ES-I3 (cell line): ENCODE measurements at regions not wholly inside any gene's neighbourhood (a gene's known extent, or its start where the extent isn't known, plus 50 kb on each side); places are given as distances from the start of the nearest gene placed in this dataset.

Source experiments
- H3K36me3 ChIP-seq: 2 replicates; pipeline ENCODE4 v1.6.1; 2013; ENCODE audit warnings: mild to moderate bottlenecking, low read length, control low read depth, moderate library complexity; ENCODE audit not compliant: insufficient read depth
- H3K4me1 ChIP-seq: 2 replicates; pipeline ENCODE4 v1.6.1; 2013; ENCODE audit warnings: mild to moderate bottlenecking, control low read depth, low read length; ENCODE audit not compliant: insufficient read depth
- H3K9ac ChIP-seq: 2 replicates; pipeline ENCODE4 v1.6.1; 2013; ENCODE audit warnings: low read depth, mild to moderate bottlenecking, low read length, moderate library complexity
- H3K9me3 ChIP-seq: 2 replicates; pipeline ENCODE4 v1.6.1; 2013; ENCODE audit warnings: mild to moderate bottlenecking, low read length, moderate library complexity; ENCODE audit not compliant: control insufficient read depth, insufficient read depth

- Histone ChIP-seq H3K4me1 (peaks cover 44% of the 10 kb centered on the region), H3K9ac (no peak overlapping the region), H3K36me3 (no peaks in the 10 kb centered on the region), H3K9me3 (no peaks in the 10 kb centered on the region)
Observed at GRCh38 chr2:128490881-128491691, 172.4 kb upstream of the HS6ST1 start.

DNA sequence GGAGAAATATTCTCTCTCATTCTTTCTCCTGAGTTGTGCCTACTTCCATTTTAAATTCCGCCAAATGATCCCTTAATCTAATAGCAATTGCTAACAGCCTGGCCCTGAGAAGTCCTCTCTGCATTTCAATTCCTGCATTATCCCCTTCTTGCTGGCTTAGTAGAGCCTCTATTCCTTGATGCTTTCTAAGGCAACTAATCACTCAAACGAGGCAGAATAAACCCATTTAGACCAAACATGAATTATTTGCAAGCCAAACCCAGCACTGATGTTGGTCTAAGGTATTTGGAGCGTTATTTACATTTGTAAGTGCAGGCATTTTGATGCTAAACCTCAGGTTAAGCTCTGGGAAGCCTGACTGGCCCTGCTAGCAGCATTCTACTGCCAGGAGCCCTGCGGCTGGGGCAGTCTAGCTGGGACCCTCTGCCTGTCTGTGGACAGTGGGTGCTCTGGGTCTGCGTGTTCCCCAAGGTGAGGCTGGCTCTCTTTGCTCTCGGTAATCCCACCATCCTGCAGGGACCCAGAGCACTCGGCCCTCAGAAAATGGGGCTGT lies 173.1 kb upstream of the HS6ST1 start:
- peak overlapping the region; percentile 19; the same call in 1 of the 2 replicates for H3K9ac ChIP-seq
- peaks cover 44% of the 10 kb centered on the region for H3K4me1 ChIP-seq
- no peaks in the 10 kb centered on the region for H3K36me3 ChIP-seq
- no peaks in the 10 kb centered on the region for H3K9me3 ChIP-seq

- Histone ChIP-seq H3K36me3 (no peaks in the 10 kb centered on the region), H3K9me3 (no peaks in the 10 kb centered on the region), H3K4me1 (peaks cover 39% of the 10 kb centered on the region), H3K9ac (no peak overlapping the region; the same call in 1 of the 2 replicates)
Observed at GRCh38 chr2:128492966-128493811, 174.5 kb upstream of the HS6ST1 start.

DNA sequence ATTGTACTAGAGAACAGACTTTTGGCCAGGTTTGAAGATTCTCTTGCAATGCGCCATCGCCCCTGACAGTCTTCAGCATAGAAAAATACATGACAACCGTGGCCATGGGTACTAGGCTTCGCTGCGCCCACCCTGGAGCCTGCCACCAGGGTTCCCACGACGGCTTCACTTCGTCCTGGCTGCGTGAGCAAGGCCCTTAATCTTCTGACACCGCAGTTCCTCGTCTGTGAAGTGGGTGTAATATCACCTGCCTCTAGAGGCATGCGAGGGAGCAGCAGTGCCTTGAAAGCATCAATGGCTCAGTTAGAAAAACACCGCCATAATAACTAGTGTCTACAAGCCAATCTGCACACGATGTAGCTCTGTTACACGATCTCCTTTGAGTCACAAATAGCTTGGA lies 175.2 kb upstream of the HS6ST1 start:
- H3K9ac ChIP-seq = no peak overlapping the region
- no peaks in the 10 kb centered on the region for H3K36me3 ChIP-seq
- H3K9me3 ChIP-seq = no peaks in the 10 kb centered on the region
- H3K4me1 ChIP-seq = peaks cover 33% of the 10 kb centered on the region

GRCh38 chr2:128494307-128494639 lies 175.6 kb upstream of the HS6ST1 start:
- Histone ChIP-seq H3K4me1 (peaks cover 29% of the 10 kb centered on the region), H3K36me3 (no peaks in the 10 kb centered on the region), H3K9me3 (no peaks in the 10 kb centered on the region), H3K9ac (no peak overlapping the region)

DNA sequence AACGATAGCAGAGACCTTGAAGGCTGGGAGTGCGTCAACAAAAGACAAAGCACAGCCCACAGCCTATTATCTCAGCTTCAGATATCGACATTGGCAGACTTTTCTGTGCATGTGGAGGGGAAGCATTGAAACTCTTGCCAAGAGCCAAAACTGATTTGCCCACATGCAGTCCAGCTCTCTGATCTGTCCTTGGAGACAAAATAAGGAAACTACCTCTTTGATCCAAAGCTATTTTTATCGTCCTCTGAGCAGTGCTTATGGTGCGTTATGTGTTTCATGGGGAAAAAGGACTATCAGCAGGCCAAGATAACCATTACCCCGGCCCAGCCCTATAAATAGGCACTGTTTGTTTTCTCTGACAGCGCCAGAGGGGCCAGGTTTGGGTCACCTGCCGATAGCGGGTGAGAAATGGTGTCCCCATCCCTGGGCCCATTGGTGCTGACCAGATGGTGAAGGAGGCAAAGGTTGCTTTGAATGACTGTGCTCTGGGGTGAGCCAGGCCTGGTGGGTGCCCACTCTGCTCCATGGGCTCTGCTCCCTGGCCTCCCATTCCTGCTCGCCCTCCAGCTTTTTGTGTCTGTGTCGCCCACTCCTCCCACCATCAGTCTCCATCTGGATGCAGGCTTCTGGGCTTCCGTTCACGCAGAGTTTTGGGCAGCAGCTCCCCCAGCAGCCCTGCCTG lies 176.1 kb upstream of the HS6ST1 start:
- Histone ChIP-seq H3K9me3 (no peaks in the 10 kb centered on the region), H3K4me1 (peaks cover 25% of the 10 kb centered on the region), H3K9ac (no peak overlapping the region), H3K36me3 (no peaks in the 10 kb centered on the region)

- Histone ChIP-seq H3K36me3 (no peaks in the 10 kb centered on the region), H3K4me1 (peaks cover 12% of the 10 kb centered on the region), H3K9ac (no peak overlapping the region), H3K9me3 (no peaks in the 10 kb centered on the region)
Observed at GRCh38 chr2:128495996-128496547, 177.4 kb upstream of the HS6ST1 start.

GRCh38 chr2:128496700-128497099 lies 178.0 kb upstream of the HS6ST1 start:
- H3K36me3 ChIP-seq = no peaks in the 10 kb centered on the region
- peaks cover 6% of the 10 kb centered on the region; the same call in 1 of the 2 replicates for H3K4me1 ChIP-seq
- no peak overlapping the region for H3K9ac ChIP-seq
- H3K9me3 ChIP-seq = no peaks in the 10 kb centered on the region

GRCh38 chr2:128497461-128497860 lies 178.8 kb upstream of the HS6ST1 start:
- Histone ChIP-seq H3K9me3 (no peaks in the 10 kb centered on the region), H3K9ac (no peak overlapping the region), H3K36me3 (no peaks in the 10 kb centered on the region), H3K4me1 (0 out of 2 replicates have a peak, but pooled peaks cover under 1% of the 10 kb centered on the region)

DNA sequence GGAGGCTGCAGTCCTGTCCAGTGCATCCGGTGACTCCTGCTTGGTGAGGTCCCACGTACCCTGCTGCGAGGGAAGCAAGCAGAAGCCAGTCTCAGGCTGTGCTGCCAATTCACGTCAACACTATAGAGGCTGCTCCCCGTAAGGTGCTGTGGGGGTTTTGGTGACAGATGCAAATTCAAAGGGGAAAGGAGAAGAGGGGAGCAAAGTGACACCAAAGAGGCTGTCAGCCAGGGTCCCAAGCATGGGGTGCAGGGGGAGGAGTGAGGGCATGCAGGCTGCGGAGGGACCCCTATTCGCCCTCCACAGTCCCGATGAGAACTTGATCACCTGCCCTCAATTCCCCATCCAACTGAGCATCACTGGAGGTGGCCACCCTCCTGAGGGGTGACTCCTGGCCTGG lies 179.4 kb upstream of the HS6ST1 start:
- Histone ChIP-seq H3K4me1 (no peaks in the 10 kb centered on the region), H3K36me3 (no peaks in the 10 kb centered on the region), H3K9me3 (no peaks in the 10 kb centered on the region), H3K9ac (no peak overlapping the region)

- Histone ChIP-seq H3K36me3 (no peaks in the 10 kb centered on the region), H3K9me3 (no peaks in the 10 kb centered on the region), H3K9ac (no peak overlapping the region), H3K4me1 (no peaks in the 10 kb centered on the region)
Observed at GRCh38 chr2:128498589-128498988, 179.9 kb upstream of the HS6ST1 start.

DNA sequence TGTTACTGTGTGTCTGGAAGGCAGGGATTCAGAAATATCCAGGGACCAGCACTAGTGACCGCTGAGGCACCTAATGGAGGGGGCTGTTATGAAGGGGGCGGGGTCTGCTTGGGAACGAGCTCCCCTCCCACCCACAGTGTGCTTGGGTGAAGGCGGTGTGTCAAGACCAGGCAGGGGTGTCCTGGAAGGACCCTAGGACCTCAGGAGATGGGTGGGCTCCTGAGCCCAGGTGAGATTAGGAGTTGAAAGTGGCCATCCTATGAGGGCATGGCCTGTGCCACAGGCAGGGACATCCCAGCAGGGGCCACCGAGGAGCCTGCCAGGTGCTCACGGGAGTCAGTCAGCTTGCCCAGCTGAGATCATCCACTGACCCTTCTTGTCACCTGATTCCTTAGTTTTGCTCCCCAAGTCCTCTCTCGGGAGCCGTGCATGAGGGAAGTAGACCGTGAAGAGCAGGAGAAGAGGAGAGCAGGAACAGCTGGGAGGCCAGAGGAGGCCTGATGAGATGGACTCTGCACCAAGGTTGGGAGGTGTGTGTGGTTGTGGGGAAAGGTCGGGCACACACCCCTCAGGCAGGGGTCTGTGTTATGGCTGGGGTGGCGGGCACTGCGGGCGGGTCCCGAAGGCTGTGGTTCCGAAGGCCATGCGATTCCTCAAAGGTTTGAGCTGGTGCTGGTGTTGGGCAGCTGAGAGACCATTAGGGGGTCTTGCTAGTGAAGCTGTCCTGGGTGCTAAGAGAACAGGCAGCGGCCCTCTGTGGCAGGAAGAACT lies 180.9 kb upstream of the HS6ST1 start:
- Histone ChIP-seq H3K9me3 (no peaks in the 10 kb centered on the region), H3K9ac (no peak overlapping the region), H3K4me1 (no peaks in the 10 kb centered on the region), H3K36me3 (no peaks in the 10 kb centered on the region)

DNA sequence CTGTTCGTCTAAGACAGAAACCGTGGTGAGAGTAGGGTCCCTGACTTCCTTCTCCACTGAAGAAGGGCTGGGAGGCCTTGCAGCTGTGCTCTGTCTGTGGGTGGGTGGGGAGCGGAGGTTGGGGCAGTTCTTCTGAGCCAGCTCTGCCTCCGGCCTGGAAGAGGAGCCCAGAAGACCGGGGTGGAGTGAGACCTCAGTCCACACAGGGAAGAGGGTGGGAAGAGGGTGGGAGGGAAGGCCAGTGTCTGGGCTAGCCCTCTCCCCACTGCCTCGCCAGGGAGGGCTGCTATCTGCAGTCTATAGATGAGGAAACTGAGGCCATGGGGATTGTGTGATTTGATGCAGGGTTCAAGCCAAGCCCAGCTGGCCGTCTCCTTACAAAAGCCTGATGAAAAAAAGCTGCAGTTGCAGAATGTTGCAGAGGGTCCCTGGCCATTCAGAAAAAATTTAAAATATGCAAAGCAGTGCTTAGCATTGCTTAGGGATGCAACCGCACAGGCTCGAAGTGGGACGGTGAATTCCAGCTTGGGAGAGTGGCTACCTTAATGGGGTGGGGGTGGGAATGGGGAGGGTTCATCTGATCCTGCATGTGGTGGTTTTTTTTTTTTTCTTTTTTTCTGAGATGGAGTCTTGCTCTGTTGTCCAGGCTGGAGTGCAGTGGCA lies 181.6 kb upstream of the HS6ST1 start:
- no peaks in the 10 kb centered on the region for H3K9me3 ChIP-seq
- H3K4me1 ChIP-seq = no peaks in the 10 kb centered on the region
- H3K36me3 ChIP-seq = no peaks in the 10 kb centered on the region
- H3K9ac ChIP-seq = no peak overlapping the region
